PC-3 (cell line): ENCODE measurements at regions not wholly inside any gene's neighbourhood (a gene's known extent, or its start where the extent isn't known, plus 50 kb on each side); places are given as distances from the start of the nearest gene placed in this dataset.
A peak's percentile ranks its signal among the peaks of the same experiment; 100 is the strongest.

Experiments used
- ATAC-seq: fragments of 200-7000 bp; cut with Tn5 transposase; 2 replicates; pipeline ENCODE4 v1.9.1; 2020; ENCODE audit warnings: mild to moderate bottlenecking, moderate library complexity
- BruUV-seq: library from RNA; stranded (reverse); fragments of 400-500 nt; replicated peaks from 2 replicates; lab custom pipeline; 2021; lab: Mats Ljungman, UMichigan
- CTCF ChIA-PET: fragments of 300-600 bp; sonication (Branson Sonifier 250); formaldehyde crosslinking; loops from one replicate; lab custom pipeline; 2022; ENCODE audit warnings: antibody characterized with exemption; lab: Charles Lee
- POLR2A ChIA-PET: fragments of 300-600 bp; sonication (Branson Sonifier 250); formaldehyde crosslinking; loops from one replicate; lab custom pipeline; 2022; ENCODE audit warnings: antibody characterized with exemption; ENCODE audit not compliant: unreplicated experiment; lab: Charles Lee
- DNase-seq: peaks from one replicate; pipeline ENCODE4 v3.0.0-alpha.2; 2015
- H2AFZ ChIP-seq: fragments of 300-600 bp; sonication (generic); 2 replicates; pipeline ENCODE4 v1.6.0; 2016; ENCODE audit warnings: antibody characterized with exemption, low read length
- H3F3A ChIP-seq: fragments of 300-600 bp; sonication (generic); one replicate; pipeline ENCODE4 v1.6.0; 2017; ENCODE audit warnings: antibody characterized with exemption, low read length, control low read depth, mild to moderate bottlenecking; ENCODE audit not compliant: unreplicated experiment
- H3K27ac ChIP-seq: fragments of 300-600 bp; sonication (generic); 2 replicates; pipeline ENCODE4 v1.5.1; 2016; ENCODE audit warnings: mild to moderate bottlenecking, low read length
- H3K27me3 ChIP-seq: fragments of 300-600 bp; sonication (generic); 2 replicates; pipeline ENCODE4 v1.6.1; 2016; ENCODE audit warnings: low read length, mixed read lengths
- H3K36me3 ChIP-seq: fragments of 300-600 bp; sonication (generic); 2 replicates; pipeline ENCODE4 v1.6.1; 2016; ENCODE audit warnings: low read depth, mixed run types, low read length, mixed read lengths
- H3K4me1 ChIP-seq: fragments of 300-600 bp; sonication (generic); 2 replicates; pipeline ENCODE4 v1.5.1; 2016; ENCODE audit warnings: low read length; ENCODE audit not compliant: insufficient read depth
- H3K4me2 ChIP-seq: fragments of 300-600 bp; sonication (generic); 2 replicates; pipeline ENCODE4 v1.6.0; 2016; ENCODE audit warnings: low read length
- H3K4me3 ChIP-seq: fragments of 300-600 bp; sonication (generic); 2 replicates; pipeline ENCODE4 v1.5.1; 2016; ENCODE audit warnings: mild to moderate bottlenecking, low read length, mixed read lengths
- H3K79me2 ChIP-seq: fragments of 300-600 bp; sonication (generic); 2 replicates; pipeline ENCODE4 v1.6.1; 2017; ENCODE audit warnings: low read length, mixed read lengths
- H3K9ac ChIP-seq: fragments of 300-600 bp; sonication (generic); 2 replicates; pipeline ENCODE4 v1.6.0; 2016; ENCODE audit warnings: mild to moderate bottlenecking, low read length
- H3K9me2 ChIP-seq: fragments of 300-600 bp; sonication (generic); replicated peaks from 2 replicates; pipeline ENCODE4 v1.6.1; 2016; ENCODE audit warnings: mixed run types, low read length, mixed read lengths
- H3K9me3 ChIP-seq: fragments of 300-600 bp; sonication (generic); 2 replicates; pipeline ENCODE4 v1.6.1; 2016; ENCODE audit warnings: low read length, mixed read lengths
- H4K20me1 ChIP-seq: fragments of 300-600 bp; sonication (generic); 2 replicates; pipeline ENCODE4 v1.6.1; 2016; ENCODE audit warnings: low read length, mixed read lengths
- EZH2 ChIP-seq: fragments of 300-600 bp; sonication (generic); IDR thresholded peaks from one replicate; pipeline ENCODE4 v1.6.1; 2017; ENCODE audit warnings: antibody characterized with exemption, mild to moderate bottlenecking, low read length; ENCODE audit not compliant: unreplicated experiment
- EZH2phosphoT487 ChIP-seq: fragments of 300-600 bp; sonication (generic); IDR thresholded peaks from 2 replicates; pipeline ENCODE4 v1.6.1; 2018; ENCODE audit warnings: mild to moderate bottlenecking, antibody characterized with exemption, low read length, borderline replicate concordance
- intact Hi-C: fragments of 100-400 bp; cut with micrococcal nuclease; formaldehyde crosslinking; loops from 2 replicates; pipeline ENCODE4 v1.9.0; 2023
- TF ChIP-seq, protein P1 (sequence below): fragments of 300-600 bp; sonication (generic); conservative IDR thresholded peaks from 2 replicates; pipeline ENCODE4 v1.5.1; 2017; ENCODE audit warnings: antibody characterized with exemption, low read depth, mild to moderate bottlenecking, low read length

DNA sequence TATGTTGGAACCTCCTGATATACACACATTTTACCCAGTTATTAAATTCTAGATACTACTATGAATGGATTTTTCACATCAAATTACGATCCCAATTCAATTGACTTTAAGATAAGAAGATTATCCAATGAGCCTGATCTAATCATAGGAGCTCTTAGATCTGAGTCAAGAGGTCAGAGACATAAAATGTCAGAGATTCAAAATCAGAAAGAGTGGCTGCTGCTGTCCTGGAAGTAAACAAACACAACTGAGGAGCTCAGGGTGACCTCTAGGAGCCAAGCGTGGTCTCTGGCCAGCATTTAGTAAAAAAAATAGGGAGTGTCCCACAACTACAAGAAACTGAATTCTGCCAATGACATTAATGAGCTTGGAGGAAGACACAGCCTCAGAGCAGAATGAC, 557.1 kb upstream of the CBLB start:
- no peak overlapping the region for H3K9ac ChIP-seq
- H4K20me1 ChIP-seq: no peaks in the 10 kb centered on the region
- ATAC-seq (no peak), DNase-seq (no peak)
- H3K4me3 ChIP-seq: no peak overlapping the region
- TF ChIP-seq, protein P1, sequence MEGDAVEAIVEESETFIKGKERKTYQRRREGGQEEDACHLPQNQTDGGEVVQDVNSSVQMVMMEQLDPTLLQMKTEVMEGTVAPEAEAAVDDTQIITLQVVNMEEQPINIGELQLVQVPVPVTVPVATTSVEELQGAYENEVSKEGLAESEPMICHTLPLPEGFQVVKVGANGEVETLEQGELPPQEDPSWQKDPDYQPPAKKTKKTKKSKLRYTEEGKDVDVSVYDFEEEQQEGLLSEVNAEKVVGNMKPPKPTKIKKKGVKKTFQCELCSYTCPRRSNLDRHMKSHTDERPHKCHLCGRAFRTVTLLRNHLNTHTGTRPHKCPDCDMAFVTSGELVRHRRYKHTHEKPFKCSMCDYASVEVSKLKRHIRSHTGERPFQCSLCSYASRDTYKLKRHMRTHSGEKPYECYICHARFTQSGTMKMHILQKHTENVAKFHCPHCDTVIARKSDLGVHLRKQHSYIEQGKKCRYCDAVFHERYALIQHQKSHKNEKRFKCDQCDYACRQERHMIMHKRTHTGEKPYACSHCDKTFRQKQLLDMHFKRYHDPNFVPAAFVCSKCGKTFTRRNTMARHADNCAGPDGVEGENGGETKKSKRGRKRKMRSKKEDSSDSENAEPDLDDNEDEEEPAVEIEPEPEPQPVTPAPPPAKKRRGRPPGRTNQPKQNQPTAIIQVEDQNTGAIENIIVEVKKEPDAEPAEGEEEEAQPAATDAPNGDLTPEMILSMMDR: no peak
- TF ChIP-seq EZH2: no peak
- no peak for TF ChIP-seq EZH2phosphoT487
- H3K9me2 ChIP-seq: 0 out of 2 replicates have a peak, but pooled peaks cover 4% of the 10 kb centered on the region
- ChIA-PET CTCF (no interaction called here), POLR2A (no interaction called here)
- H2AFZ ChIP-seq: no peak overlapping the region
- no peak overlapping the region for H3K4me2 ChIP-seq
- H3K27me3 ChIP-seq: no peaks in the 10 kb centered on the region
- intact Hi-C loops: no loop called here
- BruUV-seq: no TSS peak
- H3K9me3 ChIP-seq: no peaks in the 10 kb centered on the region
- no peaks in the 10 kb centered on the region for H3K36me3 ChIP-seq
- H3K4me1 ChIP-seq: peaks cover 8% of the 10 kb centered on the region
- H3K27ac ChIP-seq: no peak overlapping the region
- H3K79me2 ChIP-seq: no peaks in the 10 kb centered on the region
- H3F3A ChIP-seq: no peaks in the 10 kb centered on the region

DNA sequence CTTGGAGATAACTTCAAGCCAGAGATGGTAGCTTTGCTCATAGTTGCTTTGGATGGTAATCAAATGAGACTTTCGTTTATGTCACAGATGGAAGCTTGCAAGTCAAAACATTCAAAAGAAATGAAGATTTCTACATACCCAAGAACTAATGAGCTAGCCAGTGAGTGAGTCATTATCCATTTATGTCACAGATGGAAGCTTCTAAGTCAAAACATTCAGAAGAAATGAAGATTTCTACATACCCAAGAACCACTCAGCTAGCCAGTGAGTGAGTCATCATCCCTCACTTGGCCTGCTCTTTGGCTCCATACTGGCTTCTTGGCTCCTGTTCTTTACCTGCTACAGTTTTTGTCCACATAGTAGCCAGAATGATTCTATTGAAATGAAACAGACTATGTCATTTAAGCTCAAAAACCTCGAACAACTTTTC, 559.8 kb upstream of the CBLB start:
- no peak overlapping the region for H3K9ac ChIP-seq
- no peaks in the 10 kb centered on the region for H3K79me2 ChIP-seq
- CTCF ChIA-PET: no interaction called here
- no peak overlapping the region for H3K4me3 ChIP-seq
- H3K9me3 ChIP-seq: no peaks in the 10 kb centered on the region
- H3K27me3 ChIP-seq: no peaks in the 10 kb centered on the region
- H3K9me2 ChIP-seq: no peaks in the 10 kb centered on the region
- TF ChIP-seq, protein P1: no peak
- no peak for TF ChIP-seq EZH2phosphoT487
- no peak for TF ChIP-seq EZH2
- H3K4me2 ChIP-seq: no peak overlapping the region
- no peaks in the 10 kb centered on the region for H3F3A ChIP-seq
- POLR2A ChIA-PET: no interaction called here
- DNase-seq: peak; percentile 82
- no peaks in the 10 kb centered on the region for H4K20me1 ChIP-seq
- ATAC-seq: peak; percentile 87
- H3K4me1 ChIP-seq: peaks cover 8% of the 10 kb centered on the region
- no TSS peak for BruUV-seq
- intact Hi-C loops: no loop called here
- no peak overlapping the region for H3K27ac ChIP-seq
- H2AFZ ChIP-seq: no peak overlapping the region
- H3K36me3 ChIP-seq: no peaks in the 10 kb centered on the region

DNA sequence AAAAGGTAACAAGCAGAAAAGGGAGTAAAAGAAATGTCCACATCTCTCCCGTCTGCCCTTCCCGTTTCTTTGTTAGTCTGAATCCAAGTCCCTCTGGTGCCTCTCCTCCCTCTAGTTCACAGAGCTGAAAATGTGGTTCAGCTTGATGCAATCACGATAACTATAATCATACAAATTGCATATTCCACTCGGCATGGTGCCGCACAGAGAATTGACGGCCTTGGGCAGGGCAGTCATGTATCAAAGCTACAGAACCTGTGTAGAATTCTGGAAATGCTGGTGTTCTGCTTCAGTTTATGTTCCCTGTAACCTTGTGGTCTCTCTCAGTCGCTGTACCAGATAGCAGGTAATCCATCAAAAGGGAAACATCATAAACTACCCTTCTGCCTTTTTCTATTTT, 562.9 kb upstream of the CBLB start:
- no peak for TF ChIP-seq EZH2
- ATAC-seq: no peak
- no peaks in the 10 kb centered on the region for H3K9me2 ChIP-seq

More for the DNA sequence above, 562.9 kb upstream of the CBLB start:
- Histone ChIP-seq H3K4me1 (peaks cover 8% of the 10 kb centered on the region), H3K27ac (no peak overlapping the region), H3K36me3 (no peaks in the 10 kb centered on the region), H3K9me3 (no peaks in the 10 kb centered on the region), H4K20me1 (no peaks in the 10 kb centered on the region), H3K9ac (no peak overlapping the region), H3F3A (no peaks in the 10 kb centered on the region), H3K79me2 (no peaks in the 10 kb centered on the region), H3K4me2 (no peak overlapping the region), H3K4me3 (no peak overlapping the region), H3K27me3 (no peaks in the 10 kb centered on the region), H2AFZ (no peak overlapping the region)
- intact Hi-C loops: no loop called here
- ChIA-PET POLR2A (interaction anchor here (0.6 kb wide), 1 partner anchor 239 kb away, joined by 3 read pairs; no protein-coding TSS in a partner anchor), CTCF (no interaction called here)
- no peak for DNase-seq
- BruUV-seq: no TSS peak
